ENCODE measurements at regions not wholly inside any gene's neighbourhood (a gene's known extent, or its start where the extent isn't known, plus 50 kb on each side); places are given as distances from the start of the nearest gene placed in this dataset.

GRCh38 chr6:156021746-156022396 lies 566.2 kb upstream of the NOX3 start:
- ATAC-seq (replicated peaks), result peak; percentile 35
- Mint-ChIP-seq H3K4me3 (no peak overlapping the region), H3K36me3 (ENCODE audit: low read depth) (peaks cover 5% of the 10 kb centered on the region), H3K27me3 (no peaks in the 10 kb centered on the region), H3K9me3 (peaks cover 12% of the 10 kb centered on the region), H3K4me1 (no peaks in the 10 kb centered on the region), H3K27ac (no peak overlapping the region)

- ATAC-seq (replicated peaks), result no peak
- Mint-ChIP-seq H3K4me3 (no peak overlapping the region), H3K4me1 (peaks cover 20% of the 10 kb centered on the region), H3K9me3 (peaks cover 19% of the 10 kb centered on the region), H3K27ac (no peak overlapping the region), H3K27me3 (no peaks in the 10 kb centered on the region), H3K36me3 (ENCODE audit: low read depth) (peaks cover 8% of the 10 kb centered on the region)
These were observed 562.2 kb upstream of the NOX3 start for GRCh38 chr6:156017838-156018237.

DNA sequence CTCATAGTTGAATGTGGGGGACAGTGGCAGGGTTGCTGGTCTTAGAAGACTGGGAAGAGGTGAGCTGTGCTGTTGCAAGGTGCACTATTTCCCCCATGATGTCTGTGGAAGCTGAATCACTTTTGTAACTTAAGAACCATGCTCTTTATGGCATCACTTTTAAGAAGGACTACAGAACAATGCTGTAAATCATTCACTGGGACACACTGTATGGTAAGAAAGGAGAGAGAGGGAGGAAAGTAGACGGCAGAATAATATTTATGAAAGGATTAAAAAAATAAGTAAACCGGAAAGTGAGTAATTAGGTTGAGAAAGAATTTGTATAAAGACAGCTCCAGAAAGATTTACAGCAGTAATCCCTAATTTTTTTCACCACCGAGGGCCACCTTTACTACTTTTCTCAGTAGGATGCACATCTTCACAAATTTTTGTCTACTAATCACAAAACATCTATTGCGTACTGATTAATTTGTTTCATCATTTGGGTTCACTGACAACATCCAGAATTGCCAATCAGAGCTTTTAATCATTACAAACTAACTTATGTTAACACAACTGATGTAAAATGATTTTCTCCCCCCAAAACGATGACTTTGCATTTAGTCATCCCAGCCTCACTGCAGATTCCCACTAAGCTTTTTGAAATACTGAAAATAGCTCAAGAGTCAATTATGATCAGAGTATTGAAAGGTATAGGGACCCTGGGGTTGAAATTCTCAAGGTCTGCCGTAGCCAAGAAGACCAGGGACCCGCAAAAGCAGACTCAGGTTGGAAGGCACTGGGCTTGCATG lies 560.7 kb upstream of the NOX3 start:
- Mint-ChIP-seq H3K9me3 (peaks cover 16% of the 10 kb centered on the region), H3K4me3 (no peak overlapping the region), H3K4me1 (peaks cover 20% of the 10 kb centered on the region), H3K27me3 (no peaks in the 10 kb centered on the region), H3K27ac (no peak overlapping the region), H3K36me3 (ENCODE audit: low read depth) (peaks cover 8% of the 10 kb centered on the region)
- ATAC-seq (replicated peaks), result no peak

- Mint-ChIP-seq H3K27ac (peak overlapping the region; percentile 71), H3K4me1 (peaks cover 25% of the 10 kb centered on the region), H3K4me3 (peak overlapping the region; percentile 58), H3K9me3 (peaks cover 16% of the 10 kb centered on the region), H3K27me3 (no peaks in the 10 kb centered on the region), H3K36me3 (ENCODE audit: low read depth) (peaks cover 8% of the 10 kb centered on the region)
- no peak for ATAC-seq (replicated peaks)
These were observed 557.5 kb upstream of the NOX3 start for GRCh38 chr6:156013155-156013554.

GRCh38 chr6:156009656-156010055 lies 554.0 kb upstream of the NOX3 start:
- Mint-ChIP-seq H3K36me3 (ENCODE audit: low read depth) (no peaks in the 10 kb centered on the region), H3K27me3 (no peaks in the 10 kb centered on the region), H3K4me3 (peak overlapping the region; percentile 9), H3K9me3 (peaks cover 8% of the 10 kb centered on the region), H3K27ac (peak overlapping the region; percentile 17), H3K4me1 (peaks cover 19% of the 10 kb centered on the region)
- ATAC-seq (replicated peaks), result peak; percentile 93

DNA sequence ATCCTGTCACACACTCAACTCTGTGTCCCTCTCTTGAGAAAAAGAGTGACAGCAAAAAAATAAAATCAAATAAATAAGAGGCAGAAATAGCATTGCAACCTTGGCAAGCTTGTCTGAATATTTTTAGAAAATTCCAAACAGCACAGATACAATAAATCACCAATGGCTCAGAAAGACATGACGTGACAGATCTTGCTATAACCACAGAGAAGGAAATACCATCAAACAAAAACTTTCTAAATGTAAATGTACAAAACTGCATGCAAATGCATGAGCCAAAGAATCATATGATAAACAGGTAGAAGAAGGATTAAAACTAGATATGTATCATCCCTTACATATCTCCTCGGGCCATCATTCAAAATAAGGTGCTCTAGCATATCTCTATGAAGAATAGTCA lies 549.2 kb upstream of the NOX3 start:
- ATAC-seq (replicated peaks), result no peak
- Mint-ChIP-seq H3K4me1 (peaks cover 4% of the 10 kb centered on the region), H3K27ac (no peak overlapping the region), H3K27me3 (no peaks in the 10 kb centered on the region), H3K9me3 (peaks cover 10% of the 10 kb centered on the region), H3K4me3 (no peak overlapping the region), H3K36me3 (ENCODE audit: low read depth) (no peaks in the 10 kb centered on the region)

DNA sequence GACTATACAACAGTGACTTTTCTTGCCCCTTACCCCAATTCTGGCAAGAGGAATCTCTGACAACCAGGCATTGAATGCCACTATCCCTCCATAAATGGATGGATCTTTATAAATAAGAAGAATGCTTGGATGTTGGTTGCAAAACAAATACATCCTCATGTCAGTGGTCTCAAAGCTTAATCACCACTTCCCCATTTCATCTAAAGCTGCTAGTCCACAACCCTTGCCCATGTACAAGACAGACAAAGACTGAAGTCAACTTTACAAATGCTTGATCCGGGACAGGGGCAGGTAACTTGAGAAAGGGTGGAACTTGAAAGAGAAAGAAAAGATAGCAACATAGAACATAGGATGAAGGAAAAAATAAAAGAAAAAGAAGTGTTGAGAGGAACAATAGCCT lies 540.5 kb upstream of the NOX3 start:
- Mint-ChIP-seq H3K4me3 (no peak overlapping the region), H3K9me3 (peaks cover 5% of the 10 kb centered on the region), H3K4me1 (no peaks in the 10 kb centered on the region), H3K36me3 (ENCODE audit: low read depth) (no peaks in the 10 kb centered on the region), H3K27ac (no peak overlapping the region), H3K27me3 (no peaks in the 10 kb centered on the region)
- no peak for ATAC-seq (replicated peaks)

GRCh38 chr6:155995281-155995680 lies 539.6 kb upstream of the NOX3 start:
- Mint-ChIP-seq H3K27ac (no peak overlapping the region), H3K9me3 (peaks cover 5% of the 10 kb centered on the region), H3K4me1 (no peaks in the 10 kb centered on the region), H3K4me3 (no peak overlapping the region), H3K27me3 (no peaks in the 10 kb centered on the region), H3K36me3 (ENCODE audit: low read depth) (no peaks in the 10 kb centered on the region)
- no peak for ATAC-seq (replicated peaks)

- Mint-ChIP-seq H3K27ac (no peak overlapping the region), H3K36me3 (ENCODE audit: low read depth) (no peaks in the 10 kb centered on the region), H3K9me3 (peaks cover 5% of the 10 kb centered on the region), H3K27me3 (no peaks in the 10 kb centered on the region), H3K4me1 (no peaks in the 10 kb centered on the region), H3K4me3 (no peak overlapping the region)
- no peak for ATAC-seq (replicated peaks)
These were observed 538.4 kb upstream of the NOX3 start for GRCh38 chr6:155994086-155994485.

GRCh38 chr6:155993240-155993639 lies 537.6 kb upstream of the NOX3 start:
- no peak for ATAC-seq (replicated peaks)
- Mint-ChIP-seq H3K36me3 (ENCODE audit: low read depth) (no peaks in the 10 kb centered on the region), H3K27ac (no peak overlapping the region), H3K9me3 (peaks cover 5% of the 10 kb centered on the region), H3K4me3 (no peak overlapping the region), H3K4me1 (no peaks in the 10 kb centered on the region), H3K27me3 (no peaks in the 10 kb centered on the region)

DNA sequence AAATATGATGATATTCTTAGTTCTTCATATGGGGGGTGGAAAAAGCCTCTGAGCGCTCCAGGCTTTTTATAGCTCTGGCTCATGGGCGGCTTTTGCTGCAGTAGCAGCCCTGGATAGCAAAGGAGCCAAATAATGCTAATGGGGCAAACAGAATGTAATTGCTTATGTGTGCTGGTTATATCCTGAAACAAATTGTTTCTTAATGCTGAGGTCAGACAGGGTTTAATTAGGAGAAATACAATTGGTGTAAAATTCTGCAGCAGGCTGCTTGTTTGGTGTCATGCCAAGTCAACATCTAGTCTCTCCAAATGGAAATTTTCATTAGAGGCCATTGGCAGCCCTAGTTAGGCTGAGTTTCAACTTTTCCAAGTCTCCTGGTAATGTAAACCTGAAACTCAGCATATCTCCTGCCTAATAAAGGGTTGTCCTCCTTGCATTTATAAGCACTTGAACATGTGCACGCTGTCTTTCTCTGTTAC lies 530.1 kb upstream of the NOX3 start:
- H3K36me3 Mint-ChIP-seq (ENCODE audit: low read depth), result no peaks in the 10 kb centered on the region
- no peak overlapping the region for H3K27ac Mint-ChIP-seq
- H3K4me1 Mint-ChIP-seq, result no peaks in the 10 kb centered on the region
- H3K9me3 Mint-ChIP-seq, result no peaks in the 10 kb centered on the region
- no peaks in the 10 kb centered on the region for H3K27me3 Mint-ChIP-seq
- ATAC-seq (replicated peaks), result no peak
- no peak overlapping the region for H3K4me3 Mint-ChIP-seq

DNA sequence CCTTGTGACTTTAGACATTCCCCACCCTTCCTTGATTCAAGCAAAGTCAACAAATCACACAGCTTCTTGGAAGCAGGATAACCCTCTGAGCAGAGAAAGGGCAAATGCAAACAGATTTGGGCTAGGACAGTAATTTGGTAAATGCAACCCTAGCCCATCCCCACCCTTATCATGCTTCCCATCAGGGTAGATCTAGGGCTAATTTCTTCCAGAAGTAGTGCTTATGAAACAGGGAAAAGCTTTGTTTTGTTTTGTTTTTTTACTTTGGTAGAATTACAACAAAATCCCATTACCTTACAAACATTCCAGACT lies 525.1 kb upstream of the NOX3 start:
- no peak for ATAC-seq (replicated peaks)
- Mint-ChIP-seq H3K27me3 (no peaks in the 10 kb centered on the region), H3K36me3 (ENCODE audit: low read depth) (no peaks in the 10 kb centered on the region), H3K9me3 (no peaks in the 10 kb centered on the region), H3K4me3 (no peak overlapping the region), H3K27ac (no peak overlapping the region), H3K4me1 (no peaks in the 10 kb centered on the region)

- H3K4me1 Mint-ChIP-seq, result no peaks in the 10 kb centered on the region
- H3K9me3 Mint-ChIP-seq, result no peaks in the 10 kb centered on the region
- no peaks in the 10 kb centered on the region for H3K36me3 Mint-ChIP-seq (ENCODE audit: low read depth)
- ATAC-seq (replicated peaks), result no peak
- H3K27ac Mint-ChIP-seq, result no peak overlapping the region
- H3K27me3 Mint-ChIP-seq, result no peaks in the 10 kb centered on the region
- no peak overlapping the region for H3K4me3 Mint-ChIP-seq
These were observed 524.6 kb upstream of the NOX3 start for GRCh38 chr6:155980014-155980767.

GRCh38 chr6:155975506-155975905 lies 519.9 kb upstream of the NOX3 start:
- H3K4me1 Mint-ChIP-seq, result peaks cover 15% of the 10 kb centered on the region
- peaks cover 3% of the 10 kb centered on the region for H3K9me3 Mint-ChIP-seq
- no peaks in the 10 kb centered on the region for H3K36me3 Mint-ChIP-seq (ENCODE audit: low read depth)
- H3K4me3 Mint-ChIP-seq, result no peak overlapping the region
- no peaks in the 10 kb centered on the region for H3K27me3 Mint-ChIP-seq
- ATAC-seq (replicated peaks), result no peak
- H3K27ac Mint-ChIP-seq, result no peak overlapping the region

DNA sequence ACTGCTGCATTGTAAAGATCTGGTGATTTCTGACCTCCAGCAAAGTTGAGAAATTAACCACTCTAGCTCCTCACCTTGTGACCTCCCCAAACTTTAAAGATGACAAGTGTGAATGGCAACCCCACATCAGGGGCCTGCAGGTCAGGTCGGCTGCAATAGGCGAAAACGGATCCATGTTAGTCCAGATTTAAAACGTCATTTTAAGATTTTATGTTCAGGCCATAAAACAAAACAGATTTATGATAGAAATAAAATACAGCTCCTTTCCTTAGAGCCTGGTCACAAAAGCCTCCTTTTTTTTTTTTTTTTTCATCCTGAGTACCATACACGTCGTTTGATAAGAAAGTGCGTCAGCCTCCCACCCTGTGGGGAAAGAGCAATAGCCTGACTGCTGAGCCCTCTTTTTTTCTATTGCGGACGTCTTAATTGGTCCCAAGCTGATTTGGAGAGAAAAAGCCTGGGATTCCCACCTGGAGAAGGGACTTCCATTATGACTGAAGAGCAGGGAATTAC lies 519.2 kb upstream of the NOX3 start:
- H3K9me3 Mint-ChIP-seq, result peaks cover 3% of the 10 kb centered on the region
- peaks cover 16% of the 10 kb centered on the region for H3K4me1 Mint-ChIP-seq
- no peak overlapping the region for H3K4me3 Mint-ChIP-seq
- H3K36me3 Mint-ChIP-seq (ENCODE audit: low read depth), result no peaks in the 10 kb centered on the region
- H3K27me3 Mint-ChIP-seq, result no peaks in the 10 kb centered on the region
- no peak for ATAC-seq (replicated peaks)
- no peak overlapping the region for H3K27ac Mint-ChIP-seq
